B cell (primary cell): ENCODE measurements at regions not wholly inside any gene's neighbourhood (a gene's known extent, or its start where the extent isn't known, plus 50 kb on each side); places are given as distances from the start of the nearest gene placed in this dataset.

Experiments used
- EZH2 ChIP-seq: IDR thresholded peaks from 2 replicates; pipeline ENCODE4 v1.6.1; 2012; ENCODE audit warnings: borderline replicate concordance, low read depth, mild to moderate bottlenecking, moderate library complexity, low read length; ENCODE audit not compliant: insufficient read depth, poor library complexity, severe bottlenecking
- TF ChIP-seq, protein P1 (sequence below): fragments of 200-600 bp; IDR thresholded peaks from one replicate; pipeline ENCODE4 v1.8.0; 2022; ENCODE audit warnings: antibody characterized with exemption, mild to moderate bottlenecking

DNA sequence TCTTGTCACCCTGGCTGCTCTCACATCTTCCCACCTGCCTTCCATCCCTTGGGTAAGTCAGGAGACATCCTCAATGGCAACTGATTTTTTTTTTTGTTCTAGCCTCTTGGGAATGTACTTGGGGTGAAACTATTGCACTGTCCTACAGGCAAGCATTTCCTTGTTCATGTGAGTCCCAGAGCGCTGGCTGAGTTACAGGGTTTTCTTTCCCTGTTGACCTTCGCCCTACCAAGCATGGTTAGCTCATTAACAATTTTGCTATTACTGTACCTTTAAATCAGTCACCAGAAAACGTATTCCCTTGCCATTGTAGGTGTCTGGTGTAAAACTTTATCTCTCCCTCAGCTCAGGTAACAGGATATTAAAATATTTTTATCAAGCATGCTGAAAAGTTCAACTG is 98.9 kb downstream of the PRLHR start:
- TF ChIP-seq, protein P1, sequence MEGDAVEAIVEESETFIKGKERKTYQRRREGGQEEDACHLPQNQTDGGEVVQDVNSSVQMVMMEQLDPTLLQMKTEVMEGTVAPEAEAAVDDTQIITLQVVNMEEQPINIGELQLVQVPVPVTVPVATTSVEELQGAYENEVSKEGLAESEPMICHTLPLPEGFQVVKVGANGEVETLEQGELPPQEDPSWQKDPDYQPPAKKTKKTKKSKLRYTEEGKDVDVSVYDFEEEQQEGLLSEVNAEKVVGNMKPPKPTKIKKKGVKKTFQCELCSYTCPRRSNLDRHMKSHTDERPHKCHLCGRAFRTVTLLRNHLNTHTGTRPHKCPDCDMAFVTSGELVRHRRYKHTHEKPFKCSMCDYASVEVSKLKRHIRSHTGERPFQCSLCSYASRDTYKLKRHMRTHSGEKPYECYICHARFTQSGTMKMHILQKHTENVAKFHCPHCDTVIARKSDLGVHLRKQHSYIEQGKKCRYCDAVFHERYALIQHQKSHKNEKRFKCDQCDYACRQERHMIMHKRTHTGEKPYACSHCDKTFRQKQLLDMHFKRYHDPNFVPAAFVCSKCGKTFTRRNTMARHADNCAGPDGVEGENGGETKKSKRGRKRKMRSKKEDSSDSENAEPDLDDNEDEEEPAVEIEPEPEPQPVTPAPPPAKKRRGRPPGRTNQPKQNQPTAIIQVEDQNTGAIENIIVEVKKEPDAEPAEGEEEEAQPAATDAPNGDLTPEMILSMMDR: no peak
- no peak for TF ChIP-seq EZH2
